ENCODE measurements at regions not wholly inside any gene's neighbourhood (a gene's known extent, or its start where the extent isn't known, plus 50 kb on each side); places are given as distances from the start of the nearest gene placed in this dataset.

DNA sequence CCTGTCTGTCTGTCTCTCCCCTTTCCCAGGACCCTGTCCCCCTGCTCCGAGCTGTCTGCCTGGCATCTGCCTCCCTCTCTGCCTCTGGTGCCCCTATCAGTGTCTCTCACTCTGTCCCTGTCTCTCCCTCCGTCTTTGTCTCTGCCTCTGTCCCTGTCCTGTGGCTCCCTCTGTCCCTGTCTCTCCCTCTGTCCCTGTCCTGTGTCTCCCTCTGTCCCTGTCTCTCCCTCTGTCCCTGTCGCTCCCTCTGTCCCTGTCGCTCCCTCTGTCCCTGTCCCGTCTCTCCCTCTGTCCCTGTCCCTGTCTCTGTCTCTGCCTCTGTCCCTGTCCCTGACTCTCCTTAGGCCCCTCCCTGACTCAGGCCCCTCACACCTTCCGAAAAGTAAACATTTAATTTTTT, 75.0 kb upstream of the PAX2 start:
- Histone ChIP-seq H3K9ac (ENCODE audit: low read depth, low read length) (no peak overlapping the region), H3K4me3 (ENCODE audit: low read depth, low read length) (peak overlapping the region; percentile 41), H3K4me1 (ENCODE audit: control insufficient read depth, insufficient read depth, low read length) (peaks cover 18% of the 10 kb centered on the region), H3K9me3 (ENCODE audit: control insufficient read depth, insufficient read depth, low read length) (no peaks in the 10 kb centered on the region), H3K36me3 (ENCODE audit: control insufficient read depth, insufficient read depth, low read length) (no peaks in the 10 kb centered on the region), H3K27me3 (ENCODE audit: control insufficient read depth, insufficient read depth, low read length) (peaks cover 68% of the 10 kb centered on the region)

DNA sequence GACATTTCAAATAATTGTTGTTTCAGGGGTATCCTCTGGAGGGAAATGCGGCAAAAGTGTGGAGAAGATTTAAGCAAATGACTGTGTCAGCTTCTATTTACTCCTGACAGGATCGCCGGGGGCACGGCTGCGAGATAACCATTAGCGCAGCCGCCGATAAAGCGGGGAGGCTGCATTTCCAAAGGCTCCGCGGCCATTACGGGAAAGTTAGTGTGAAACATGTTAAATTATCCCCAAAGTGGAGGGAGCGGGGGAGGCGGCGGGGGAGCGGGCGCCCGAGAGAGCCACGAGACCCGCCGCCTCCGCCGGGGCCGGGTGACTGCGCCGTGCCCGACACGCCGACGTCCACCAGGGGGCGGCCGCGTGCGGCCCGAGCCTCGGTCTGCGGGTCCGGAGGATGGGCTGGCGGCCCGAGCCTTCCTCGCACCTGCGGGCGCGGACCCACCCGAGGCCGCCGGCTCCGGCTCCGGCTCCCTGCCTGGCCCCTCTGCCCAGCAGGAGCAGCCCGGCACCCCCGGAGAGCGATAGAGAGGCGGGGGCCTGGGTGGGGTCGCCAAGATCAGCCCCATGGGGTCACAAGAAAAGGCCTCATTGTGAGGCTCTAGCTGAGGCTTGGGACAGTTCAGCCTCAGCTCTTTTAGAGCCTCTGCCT, 74.4 kb upstream of the PAX2 start:
- Histone ChIP-seq H3K4me3 (ENCODE audit: low read depth, low read length) (peak overlapping the region; percentile 41), H3K9me3 (ENCODE audit: control insufficient read depth, insufficient read depth, low read length) (no peaks in the 10 kb centered on the region), H3K27me3 (ENCODE audit: control insufficient read depth, insufficient read depth, low read length) (peaks cover 68% of the 10 kb centered on the region), H3K4me1 (ENCODE audit: control insufficient read depth, insufficient read depth, low read length) (peaks cover 18% of the 10 kb centered on the region), H3K36me3 (ENCODE audit: control insufficient read depth, insufficient read depth, low read length) (no peaks in the 10 kb centered on the region), H3K9ac (ENCODE audit: low read depth, low read length) (no peak overlapping the region)

DNA sequence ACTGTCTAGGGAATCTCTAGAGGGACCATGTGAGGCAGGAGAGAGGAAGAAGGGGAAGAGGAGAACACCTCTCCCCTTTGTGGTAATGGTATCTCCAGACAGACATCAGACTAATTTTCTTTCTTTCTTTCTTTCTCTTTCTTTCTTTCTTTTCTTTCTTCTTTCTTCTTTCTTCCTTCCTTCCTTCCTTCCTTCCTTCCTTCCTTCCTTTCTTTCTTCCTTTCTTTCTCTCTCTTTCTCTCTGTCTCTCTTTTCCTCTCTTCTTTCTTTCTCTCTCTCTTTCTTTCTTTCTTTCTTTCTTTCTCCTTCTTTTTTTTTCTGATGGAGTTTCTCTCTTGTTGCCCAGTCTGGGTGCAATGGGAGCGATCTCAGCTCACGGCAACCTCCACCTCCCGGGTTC, 73.2 kb upstream of the PAX2 start:
- Histone ChIP-seq H3K4me3 (ENCODE audit: low read depth, low read length) (no peak overlapping the region), H3K36me3 (ENCODE audit: control insufficient read depth, insufficient read depth, low read length) (no peaks in the 10 kb centered on the region), H3K9me3 (ENCODE audit: control insufficient read depth, insufficient read depth, low read length) (no peaks in the 10 kb centered on the region), H3K27me3 (ENCODE audit: control insufficient read depth, insufficient read depth, low read length) (peaks cover 66% of the 10 kb centered on the region), H3K9ac (ENCODE audit: low read depth, low read length) (no peak overlapping the region), H3K4me1 (ENCODE audit: control insufficient read depth, insufficient read depth, low read length) (peaks cover 18% of the 10 kb centered on the region)

DNA sequence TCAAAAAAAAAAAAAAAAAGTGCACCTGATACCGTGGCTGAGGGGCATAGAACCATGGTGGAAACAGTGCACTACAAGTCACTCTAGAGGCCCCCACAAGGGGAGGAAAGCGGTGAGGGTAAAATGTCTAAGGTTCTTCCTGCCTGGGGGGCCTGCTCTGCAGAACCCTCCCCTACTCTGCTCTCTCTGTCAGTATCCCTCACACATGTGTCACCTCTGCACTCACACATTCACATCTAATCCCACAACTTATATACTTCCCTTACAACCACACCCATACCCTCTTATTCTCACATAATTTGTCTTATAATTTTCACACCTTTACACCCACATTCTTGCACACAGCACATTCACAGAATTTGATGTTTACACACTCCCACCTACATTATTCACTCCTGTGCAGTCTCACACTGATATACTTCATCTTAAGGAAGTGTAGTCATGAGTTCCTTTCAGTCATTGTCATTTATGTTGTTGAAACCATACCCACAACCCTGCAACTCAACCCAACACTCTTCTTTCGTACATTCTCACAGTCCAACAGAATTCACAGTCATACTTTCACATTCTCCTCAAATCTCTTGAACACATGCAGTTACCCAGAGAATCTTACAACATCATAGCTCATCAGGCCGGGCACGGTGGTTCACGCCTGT, 68.0 kb upstream of the PAX2 start:
- H3K9me3 ChIP-seq (ENCODE audit: control insufficient read depth, insufficient read depth, low read length) = no peaks in the 10 kb centered on the region
- H3K4me3 ChIP-seq (ENCODE audit: low read depth, low read length) = no peak overlapping the region
- H3K9ac ChIP-seq (ENCODE audit: low read depth, low read length) = no peak overlapping the region
- peaks cover 6% of the 10 kb centered on the region for H3K4me1 ChIP-seq (ENCODE audit: control insufficient read depth, insufficient read depth, low read length)
- peaks cover 68% of the 10 kb centered on the region for H3K27me3 ChIP-seq (ENCODE audit: control insufficient read depth, insufficient read depth, low read length)
- no peaks in the 10 kb centered on the region for H3K36me3 ChIP-seq (ENCODE audit: control insufficient read depth, insufficient read depth, low read length)

DNA sequence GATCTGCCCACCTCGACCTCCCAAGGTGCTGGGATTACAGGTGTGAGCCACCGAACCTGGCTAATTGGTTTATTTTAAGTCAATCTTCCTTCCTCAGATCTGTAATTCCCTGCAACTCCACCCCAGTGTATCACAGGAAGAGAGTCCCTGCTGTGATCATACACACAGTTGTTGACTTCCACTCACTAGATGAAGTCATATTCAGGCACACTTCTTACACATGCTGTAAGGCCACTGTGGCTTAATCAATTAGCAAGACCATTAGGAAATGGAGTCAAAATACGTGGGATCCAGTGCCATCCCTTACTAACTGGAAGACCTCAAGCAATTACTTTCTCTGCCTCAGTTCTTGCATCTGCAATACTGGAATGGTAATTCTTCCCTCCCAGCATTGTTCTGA, 66.1 kb upstream of the PAX2 start:
- peaks cover 70% of the 10 kb centered on the region for H3K27me3 ChIP-seq (ENCODE audit: control insufficient read depth, insufficient read depth, low read length)
- H3K4me3 ChIP-seq (ENCODE audit: low read depth, low read length) = no peak overlapping the region
- H3K4me1 ChIP-seq (ENCODE audit: control insufficient read depth, insufficient read depth, low read length) = peaks cover 8% of the 10 kb centered on the region
- no peaks in the 10 kb centered on the region for H3K9me3 ChIP-seq (ENCODE audit: control insufficient read depth, insufficient read depth, low read length)
- H3K36me3 ChIP-seq (ENCODE audit: control insufficient read depth, insufficient read depth, low read length) = no peaks in the 10 kb centered on the region
- H3K9ac ChIP-seq (ENCODE audit: low read depth, low read length) = no peak overlapping the region

DNA sequence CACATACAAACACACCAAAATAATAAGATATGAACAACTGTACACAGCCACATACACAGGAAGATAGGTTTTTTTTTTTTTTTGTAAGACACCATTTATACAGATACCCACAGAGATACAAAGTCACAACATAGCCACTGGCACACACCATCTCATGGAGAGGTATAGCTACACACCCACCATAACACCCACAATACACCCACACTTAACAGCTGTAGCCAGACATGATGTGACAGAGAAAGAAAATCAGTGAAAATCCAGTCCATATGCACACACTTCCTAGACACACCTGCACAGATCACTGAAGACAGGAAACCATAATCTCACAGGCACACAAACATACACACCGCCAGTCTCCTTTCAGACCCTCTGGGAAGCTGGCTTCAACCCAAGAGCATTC, 62.4 kb upstream of the PAX2 start:
- Histone ChIP-seq H3K4me3 (ENCODE audit: low read depth, low read length) (peak overlapping the region; percentile 10), H3K9me3 (ENCODE audit: control insufficient read depth, insufficient read depth, low read length) (no peaks in the 10 kb centered on the region), H3K27me3 (ENCODE audit: control insufficient read depth, insufficient read depth, low read length) (peaks cover 97% of the 10 kb centered on the region), H3K9ac (ENCODE audit: low read depth, low read length) (no peak overlapping the region), H3K4me1 (ENCODE audit: control insufficient read depth, insufficient read depth, low read length) (peaks cover 16% of the 10 kb centered on the region), H3K36me3 (ENCODE audit: control insufficient read depth, insufficient read depth, low read length) (no peaks in the 10 kb centered on the region)

DNA sequence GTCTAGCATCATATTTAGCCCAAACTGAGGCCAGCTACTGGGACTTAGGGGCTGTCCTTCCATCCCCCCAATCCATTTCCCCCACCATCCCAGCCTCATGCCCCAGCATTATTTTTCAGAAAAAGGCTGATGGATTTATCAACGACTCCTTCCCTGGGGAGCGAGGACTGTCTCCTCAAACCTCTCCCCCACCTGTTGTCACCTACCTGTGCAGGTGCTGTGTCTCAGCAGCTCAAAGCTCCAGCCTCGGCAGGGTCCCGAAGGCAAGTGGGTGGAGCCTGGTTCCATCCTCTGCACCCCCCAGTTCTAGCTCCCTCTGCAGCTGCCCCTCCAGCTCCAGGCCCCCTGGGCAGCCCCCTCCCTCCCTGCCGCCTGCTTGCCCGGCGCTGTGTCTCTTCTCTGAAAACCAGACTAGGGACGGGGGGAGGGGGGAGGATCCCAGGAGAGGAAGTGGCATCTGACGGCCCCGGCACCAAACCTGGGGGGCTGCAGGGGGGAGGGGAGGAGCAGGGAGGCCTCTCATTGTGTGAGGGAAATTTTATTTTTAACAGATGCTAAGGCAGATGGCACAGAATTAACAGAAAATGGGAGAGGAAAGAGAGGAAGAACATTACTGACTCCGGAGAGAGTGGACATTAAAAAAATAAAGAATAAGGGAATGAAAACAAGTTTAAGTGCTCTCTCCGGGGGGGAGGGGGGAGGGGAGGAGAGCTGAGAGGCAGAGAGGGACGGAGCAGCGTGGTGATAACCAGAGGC, 61.7 kb upstream of the PAX2 start:
- no peaks in the 10 kb centered on the region for H3K9me3 ChIP-seq (ENCODE audit: control insufficient read depth, insufficient read depth, low read length)
- H3K4me1 ChIP-seq (ENCODE audit: control insufficient read depth, insufficient read depth, low read length) = peaks cover 16% of the 10 kb centered on the region
- H3K36me3 ChIP-seq (ENCODE audit: control insufficient read depth, insufficient read depth, low read length) = no peaks in the 10 kb centered on the region
- peak overlapping the region; percentile 10 for H3K4me3 ChIP-seq (ENCODE audit: low read depth, low read length)
- peaks cover 97% of the 10 kb centered on the region for H3K27me3 ChIP-seq (ENCODE audit: control insufficient read depth, insufficient read depth, low read length)
- no peak overlapping the region for H3K9ac ChIP-seq (ENCODE audit: low read depth, low read length)

DNA sequence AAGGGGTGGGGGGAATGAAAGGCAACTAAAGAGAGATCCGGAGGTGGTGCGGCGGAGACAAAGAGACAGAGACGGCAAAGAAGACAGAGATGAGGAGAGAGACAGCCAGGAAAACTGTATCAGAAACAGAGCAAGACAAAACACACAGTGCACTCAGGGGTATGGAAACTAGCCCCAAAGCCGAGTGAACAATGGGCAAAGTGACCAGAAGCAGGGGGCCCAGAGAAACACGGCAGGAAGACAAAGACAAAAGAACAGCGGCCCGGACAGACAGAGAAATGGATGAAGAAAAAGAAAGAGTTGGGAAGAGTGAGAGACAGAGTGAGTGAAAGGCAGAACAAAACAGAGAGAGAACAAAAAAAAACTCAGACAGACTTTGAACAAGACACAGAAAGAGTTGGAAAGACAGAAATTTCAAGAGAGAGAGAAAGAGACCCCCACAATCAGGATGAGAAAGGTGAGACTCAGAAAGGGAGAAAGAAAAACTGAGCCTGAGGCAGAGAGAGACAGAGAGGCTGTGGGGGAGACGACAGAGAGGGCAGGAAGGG, 60.6 kb upstream of the PAX2 start:
- H3K4me1 ChIP-seq (ENCODE audit: control insufficient read depth, insufficient read depth, low read length) = peaks cover 16% of the 10 kb centered on the region
- H3K9me3 ChIP-seq (ENCODE audit: control insufficient read depth, insufficient read depth, low read length) = no peaks in the 10 kb centered on the region
- no peak overlapping the region for H3K9ac ChIP-seq (ENCODE audit: low read depth, low read length)
- peaks cover 96% of the 10 kb centered on the region for H3K27me3 ChIP-seq (ENCODE audit: control insufficient read depth, insufficient read depth, low read length)
- H3K4me3 ChIP-seq (ENCODE audit: low read depth, low read length) = peak overlapping the region; percentile 9
- no peaks in the 10 kb centered on the region for H3K36me3 ChIP-seq (ENCODE audit: control insufficient read depth, insufficient read depth, low read length)

DNA sequence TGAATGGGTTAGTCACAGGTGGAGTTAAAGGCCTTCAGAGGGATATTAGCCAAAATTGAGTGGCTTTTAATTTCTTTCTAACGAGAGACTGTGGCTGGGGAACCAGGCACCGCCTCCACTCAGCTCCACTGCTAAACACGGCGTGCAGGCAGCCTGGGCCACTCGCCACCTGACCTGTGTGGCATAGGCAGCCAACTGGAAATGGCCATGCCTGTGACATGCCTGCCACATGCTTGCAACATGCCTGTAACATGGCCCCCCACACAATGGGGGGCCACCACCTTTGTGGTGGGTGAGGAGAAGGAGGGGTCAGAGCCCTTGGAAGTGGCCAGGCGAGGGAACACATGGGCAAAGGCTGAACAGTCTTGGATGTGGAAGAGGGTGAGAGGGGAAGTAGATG, 60.1 kb upstream of the PAX2 start:
- Histone ChIP-seq H3K4me3 (ENCODE audit: low read depth, low read length) (no peak overlapping the region), H3K4me1 (ENCODE audit: control insufficient read depth, insufficient read depth, low read length) (peaks cover 16% of the 10 kb centered on the region), H3K9me3 (ENCODE audit: control insufficient read depth, insufficient read depth, low read length) (no peaks in the 10 kb centered on the region), H3K9ac (ENCODE audit: low read depth, low read length) (no peak overlapping the region), H3K36me3 (ENCODE audit: control insufficient read depth, insufficient read depth, low read length) (no peaks in the 10 kb centered on the region), H3K27me3 (ENCODE audit: control insufficient read depth, insufficient read depth, low read length) (peaks cover 90% of the 10 kb centered on the region)

DNA sequence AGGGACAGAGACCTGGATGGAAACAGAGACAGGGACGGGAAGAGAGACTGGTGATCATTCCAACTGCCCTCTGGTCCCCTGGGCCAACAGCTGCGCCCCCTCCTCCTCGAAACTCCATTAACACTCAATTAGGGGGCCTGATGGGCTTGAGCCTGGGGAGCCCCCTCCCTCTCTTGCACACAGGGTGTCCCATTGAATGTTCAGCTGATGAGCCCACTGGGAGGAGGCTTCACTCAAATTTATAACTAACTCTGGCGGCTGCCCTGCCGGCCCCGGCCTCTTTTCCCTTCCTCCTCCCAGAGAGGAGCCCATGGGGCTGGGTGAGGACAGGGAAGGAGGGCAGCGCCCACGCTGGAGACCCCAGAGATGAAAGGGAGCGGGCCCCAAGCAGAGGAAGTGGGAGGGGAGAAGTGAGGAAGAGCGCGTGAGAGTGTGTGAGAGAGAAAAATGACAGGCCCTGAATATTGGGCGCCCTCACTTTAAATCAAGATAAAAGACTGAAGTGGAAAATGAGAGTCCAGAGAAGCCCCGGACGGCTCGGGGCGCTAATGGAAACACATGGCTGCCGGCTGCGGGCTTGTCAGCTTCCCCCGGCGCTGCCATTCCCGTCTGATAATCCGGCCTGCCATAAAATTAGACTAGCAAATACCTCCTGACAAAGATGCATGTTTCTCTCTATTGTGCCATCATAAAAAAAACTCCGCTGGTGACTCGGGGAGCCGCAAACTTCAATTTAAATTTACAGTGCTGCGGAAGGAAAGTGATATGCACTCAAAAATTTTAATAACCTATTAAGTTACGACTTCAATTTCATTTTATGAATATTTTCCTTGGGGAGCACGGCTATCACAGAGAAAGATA, 58.0 kb upstream of the PAX2 start:
- Histone ChIP-seq H3K4me3 (ENCODE audit: low read depth, low read length) (no peak overlapping the region), H3K27me3 (ENCODE audit: control insufficient read depth, insufficient read depth, low read length) (peaks cover 88% of the 10 kb centered on the region), H3K4me1 (ENCODE audit: control insufficient read depth, insufficient read depth, low read length) (peaks cover 16% of the 10 kb centered on the region)

DNA sequence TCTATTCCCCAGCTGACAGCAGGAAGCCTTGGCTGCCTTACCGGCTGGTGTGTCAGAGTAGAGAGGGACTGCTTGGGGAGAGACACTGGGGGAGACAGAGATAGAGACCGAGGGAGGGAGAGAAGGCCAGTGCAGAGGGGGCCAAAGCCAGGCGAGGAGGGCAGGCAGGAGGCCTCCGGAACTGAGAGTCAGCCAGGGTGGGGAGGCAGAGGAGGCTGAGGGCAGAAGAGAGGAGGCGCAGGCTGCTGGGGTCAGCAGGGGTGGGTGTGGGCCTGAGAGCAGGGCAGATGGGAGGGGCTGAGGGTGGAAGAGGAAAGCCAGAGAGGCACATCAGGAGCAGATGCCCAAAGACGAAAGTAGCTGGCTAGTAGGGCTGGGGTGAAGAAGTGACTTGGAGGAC, 57.2 kb upstream of the PAX2 start:
- no peaks in the 10 kb centered on the region for H3K36me3 ChIP-seq (ENCODE audit: control insufficient read depth, insufficient read depth, low read length)

More for the DNA sequence above, 58.0 kb upstream of the PAX2 start:
- Histone ChIP-seq H3K9me3 (ENCODE audit: control insufficient read depth, insufficient read depth, low read length) (no peaks in the 10 kb centered on the region), H3K9ac (ENCODE audit: low read depth, low read length) (no peak overlapping the region), H3K36me3 (ENCODE audit: control insufficient read depth, insufficient read depth, low read length) (no peaks in the 10 kb centered on the region)

More for the DNA sequence above, 57.2 kb upstream of the PAX2 start:
- no peaks in the 10 kb centered on the region for H3K9me3 ChIP-seq (ENCODE audit: control insufficient read depth, insufficient read depth, low read length)
- no peak overlapping the region for H3K9ac ChIP-seq (ENCODE audit: low read depth, low read length)
- peaks cover 13% of the 10 kb centered on the region for H3K4me1 ChIP-seq (ENCODE audit: control insufficient read depth, insufficient read depth, low read length)
- peaks cover 80% of the 10 kb centered on the region for H3K27me3 ChIP-seq (ENCODE audit: control insufficient read depth, insufficient read depth, low read length)
- no peak overlapping the region for H3K4me3 ChIP-seq (ENCODE audit: low read depth, low read length)
